ENCODE measurements at regions not wholly inside any gene's neighbourhood (a gene's known extent, or its start where the extent isn't known, plus 50 kb on each side); places are given as distances from the start of the nearest gene placed in this dataset.

DNA sequence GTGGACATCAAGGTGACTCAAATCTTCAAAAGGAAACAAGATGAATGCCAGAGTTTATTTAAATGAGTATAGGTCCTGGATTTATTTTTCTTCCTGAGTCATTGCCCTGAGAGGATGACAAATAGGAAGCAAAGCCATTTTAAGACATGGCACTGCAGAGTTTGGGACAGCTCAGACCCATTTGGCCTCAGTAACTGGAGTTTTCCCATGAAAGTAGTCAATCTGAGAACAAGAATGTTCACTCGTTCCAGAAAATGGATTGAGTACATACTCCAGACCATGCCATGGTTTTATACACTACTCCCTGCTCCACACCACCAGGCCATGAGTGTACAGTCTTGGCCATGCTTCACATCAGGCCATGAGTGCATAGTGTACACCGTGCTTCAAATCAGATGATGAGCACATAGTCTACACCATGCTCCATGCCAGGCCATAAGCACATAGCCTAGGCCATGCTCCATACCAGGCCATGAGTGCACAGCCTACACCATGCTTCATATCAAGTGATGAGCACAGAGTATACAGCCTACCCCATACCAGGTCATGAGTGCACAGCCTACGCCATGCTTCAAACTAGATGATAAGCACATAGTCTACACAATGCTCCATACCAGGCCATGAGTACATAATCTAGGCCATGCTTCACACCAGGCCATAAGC lies 202.4 kb downstream of the FBXO15 start:
- H3K18ac ChIP-seq (ENCODE audit: insufficient read length, low read depth, low read length) = no peak overlapping the region
- no peak overlapping the region for H2BK120ac ChIP-seq (ENCODE audit: low read depth, low read length, poor library complexity, severe bottlenecking)
- H2BK15ac ChIP-seq (ENCODE audit: low read depth, low read length) = no peak overlapping the region
- peaks cover 4 to 8% of the 10 kb centered on the region in 2 experiments; a peak in 2 of 5 replicates for H3K9me3 Mint-ChIP-seq
- H2AK5ac ChIP-seq (ENCODE audit: insufficient read length, low read length) = no peak overlapping the region
- no peak overlapping the region for H2AFZ ChIP-seq (ENCODE audit: low read length)
- H3K23ac ChIP-seq (ENCODE audit: insufficient read length, low read depth, low read length) = no peak overlapping the region
- H4K91ac ChIP-seq (ENCODE audit: insufficient read length, low read depth, low read length) = no peak overlapping the region
- H3T11ph ChIP-seq (ENCODE audit: low read length) = no peak overlapping the region
- H3K4me3 Mint-ChIP-seq = no peak overlapping the region
- H4K20me1 ChIP-seq (ENCODE audit: control insufficient read depth, insufficient read depth, insufficient read length) = no peaks in the 10 kb centered on the region
- no peak overlapping the region for H4K8ac ChIP-seq (replicated peaks; ENCODE audit: insufficient read length, low read depth, low read length)
- H3K27me3 ChIP-seq (ENCODE audit: insufficient read depth, low read length) = no peaks in the 10 kb centered on the region
- no peak overlapping the region for H3K27ac ChIP-seq (ENCODE audit: insufficient read length, low read depth, low read length)
- no peak overlapping the region for H3K27ac Mint-ChIP-seq
- WGBS (ENCODE audit: extremely low coverage, insufficient read length, low lambda C conversion rate) = no CpG with 5 or more reads among the region's 3 CpGs
- no peaks in the 10 kb centered on the region for H3K4me1 ChIP-seq (ENCODE audit: insufficient read depth, low read length)
- H3K36me3 Mint-ChIP-seq (ENCODE audit: insufficient read depth in 1 of 3, low read depth in 3 of 3) = peaks cover 0 to 5% (median 3%) of the 10 kb centered on the region in 3 experiments; a peak in 3 of 7 replicates
- no peak overlapping the region for H2BK20ac ChIP-seq (ENCODE audit: low read depth, low read length, poor library complexity, severe bottlenecking)
- H2BK12ac ChIP-seq (ENCODE audit: insufficient read length, low read depth, low read length) = no peak overlapping the region
- H3K9me3 ChIP-seq (ENCODE audit: control insufficient read depth, low read depth, low read length) = no peaks in the 10 kb centered on the region
- no peak overlapping the region for H3K4me2 ChIP-seq (ENCODE audit: insufficient read depth, insufficient read length, low read length)
- H4K5ac ChIP-seq (ENCODE audit: insufficient read length, low read depth, low read length) = no peak overlapping the region
- H3K56ac ChIP-seq (ENCODE audit: insufficient read length, low read depth, low read length) = no peak overlapping the region
- no peaks in the 10 kb centered on the region for H3K23me2 ChIP-seq (ENCODE audit: insufficient read length, low read depth, low read length, poor library complexity, severe bottlenecking)
- no peaks in the 10 kb centered on the region for H3K79me1 ChIP-seq (ENCODE audit: insufficient read depth, low read depth, low read length, poor library complexity, severe bottlenecking)
- DNase-seq = no peak
- no peaks in the 10 kb centered on the region; a peak in 1 of 4 replicates for H3K4me1 Mint-ChIP-seq
- no peak overlapping the region for H3K4ac ChIP-seq (ENCODE audit: low read depth, low read length)
- no peaks in the 10 kb centered on the region for H3K27me3 Mint-ChIP-seq (ENCODE audit: low read depth)
- H2BK5ac ChIP-seq (ENCODE audit: insufficient read length, low read length) = no peak overlapping the region
- H3K14ac ChIP-seq (ENCODE audit: insufficient read depth, low read length) = no peak overlapping the region; the same call in 1 of the 2 replicates
- no peak overlapping the region for H3K9ac ChIP-seq (ENCODE audit: extremely low read depth, insufficient read length, low read length)
- H3K79me2 ChIP-seq (ENCODE audit: insufficient read depth, low read length) = no peaks in the 10 kb centered on the region
- TF ChIP-seq, protein P1, sequence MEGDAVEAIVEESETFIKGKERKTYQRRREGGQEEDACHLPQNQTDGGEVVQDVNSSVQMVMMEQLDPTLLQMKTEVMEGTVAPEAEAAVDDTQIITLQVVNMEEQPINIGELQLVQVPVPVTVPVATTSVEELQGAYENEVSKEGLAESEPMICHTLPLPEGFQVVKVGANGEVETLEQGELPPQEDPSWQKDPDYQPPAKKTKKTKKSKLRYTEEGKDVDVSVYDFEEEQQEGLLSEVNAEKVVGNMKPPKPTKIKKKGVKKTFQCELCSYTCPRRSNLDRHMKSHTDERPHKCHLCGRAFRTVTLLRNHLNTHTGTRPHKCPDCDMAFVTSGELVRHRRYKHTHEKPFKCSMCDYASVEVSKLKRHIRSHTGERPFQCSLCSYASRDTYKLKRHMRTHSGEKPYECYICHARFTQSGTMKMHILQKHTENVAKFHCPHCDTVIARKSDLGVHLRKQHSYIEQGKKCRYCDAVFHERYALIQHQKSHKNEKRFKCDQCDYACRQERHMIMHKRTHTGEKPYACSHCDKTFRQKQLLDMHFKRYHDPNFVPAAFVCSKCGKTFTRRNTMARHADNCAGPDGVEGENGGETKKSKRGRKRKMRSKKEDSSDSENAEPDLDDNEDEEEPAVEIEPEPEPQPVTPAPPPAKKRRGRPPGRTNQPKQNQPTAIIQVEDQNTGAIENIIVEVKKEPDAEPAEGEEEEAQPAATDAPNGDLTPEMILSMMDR (conservative IDR thresholded peaks at IDR 0.05) = no peak

Measured in H9 (cell line).